Stimulated activated naive CD8-positive, alpha-beta T cell treated with anti-CD3 and anti-CD28 coated beads, Interleukin-15, Interleukin-2, amounts not matched to agents 100 ng/mL and 50 ng/mL, for 24 hours (primary cell): ENCODE measurements at regions not wholly inside any gene's neighbourhood (a gene's known extent, or its start where the extent isn't known, plus 50 kb on each side); places are given as distances from the start of the nearest gene placed in this dataset.

Source experiments
- H3K27ac Mint-ChIP-seq: one replicate; pipeline ENCODE4 v1.8.0; 2021; ENCODE audit warnings: mild to moderate bottlenecking, mixed read lengths
- H3K27me3 Mint-ChIP-seq: one replicate; pipeline ENCODE4 v1.8.0; 2021; ENCODE audit warnings: mixed read lengths
- H3K36me3 Mint-ChIP-seq: one replicate; pipeline ENCODE4 v1.8.0; 2021; ENCODE audit warnings: low read depth, mixed read lengths
- H3K4me1 Mint-ChIP-seq: one replicate; pipeline ENCODE4 v1.8.0; 2021; ENCODE audit warnings: low read depth, mixed read lengths
- H3K4me3 Mint-ChIP-seq: one replicate; pipeline ENCODE4 v1.8.0; 2021; ENCODE audit warnings: mild to moderate bottlenecking, mixed read lengths
- H3K9me3 Mint-ChIP-seq: one replicate; pipeline ENCODE4 v1.8.0; 2021; ENCODE audit warnings: mixed read lengths

GRCh38 chr3:124249038-124249437, 257.1 kb upstream of the ROPN1 start:
- H3K36me3 Mint-ChIP-seq, result no peaks in the 10 kb centered on the region
- H3K27me3 Mint-ChIP-seq, result peaks cover 6% of the 10 kb centered on the region
- H3K4me3 Mint-ChIP-seq, result no peak overlapping the region
- H3K9me3 Mint-ChIP-seq, result no peaks in the 10 kb centered on the region
- H3K27ac Mint-ChIP-seq, result no peak overlapping the region
- no peaks in the 10 kb centered on the region for H3K4me1 Mint-ChIP-seq

GRCh38 chr3:124250053-124250452, 258.1 kb upstream of the ROPN1 start:
- Mint-ChIP-seq H3K36me3 (no peaks in the 10 kb centered on the region), H3K4me1 (no peaks in the 10 kb centered on the region), H3K27ac (no peak overlapping the region), H3K4me3 (no peak overlapping the region), H3K9me3 (no peaks in the 10 kb centered on the region), H3K27me3 (peaks cover 6% of the 10 kb centered on the region)

DNA sequence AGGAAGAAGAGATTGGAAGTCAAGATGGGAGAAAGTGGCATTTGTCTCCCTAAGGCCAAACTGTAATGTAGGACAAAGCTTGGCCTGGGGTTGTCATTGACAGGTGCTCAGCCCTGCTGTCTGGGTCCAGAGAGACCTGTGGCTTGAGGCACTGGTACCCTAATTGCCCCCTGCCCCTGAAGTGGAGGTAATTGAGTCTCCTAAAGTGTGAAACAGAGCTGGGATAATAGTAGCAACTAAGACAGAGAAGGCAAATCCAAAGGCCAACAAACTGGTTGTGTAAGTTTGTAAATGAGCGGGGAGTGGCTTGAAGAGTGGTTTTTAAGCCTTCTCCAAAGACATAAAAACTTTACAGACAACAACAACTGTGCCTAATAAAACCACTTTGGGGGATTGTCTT, 264.2 kb upstream of the ROPN1 start:
- Mint-ChIP-seq H3K27ac (no peak overlapping the region), H3K36me3 (no peaks in the 10 kb centered on the region), H3K9me3 (no peaks in the 10 kb centered on the region), H3K4me3 (no peak overlapping the region), H3K4me1 (no peaks in the 10 kb centered on the region), H3K27me3 (peaks cover 6% of the 10 kb centered on the region)

- Mint-ChIP-seq H3K9me3 (no peaks in the 10 kb centered on the region), H3K4me1 (no peaks in the 10 kb centered on the region), H3K27me3 (peaks cover 6% of the 10 kb centered on the region), H3K36me3 (no peaks in the 10 kb centered on the region), H3K4me3 (no peak overlapping the region), H3K27ac (no peak overlapping the region)
Observed at GRCh38 chr3:124256599-124256998, 264.7 kb upstream of the ROPN1 start.

DNA sequence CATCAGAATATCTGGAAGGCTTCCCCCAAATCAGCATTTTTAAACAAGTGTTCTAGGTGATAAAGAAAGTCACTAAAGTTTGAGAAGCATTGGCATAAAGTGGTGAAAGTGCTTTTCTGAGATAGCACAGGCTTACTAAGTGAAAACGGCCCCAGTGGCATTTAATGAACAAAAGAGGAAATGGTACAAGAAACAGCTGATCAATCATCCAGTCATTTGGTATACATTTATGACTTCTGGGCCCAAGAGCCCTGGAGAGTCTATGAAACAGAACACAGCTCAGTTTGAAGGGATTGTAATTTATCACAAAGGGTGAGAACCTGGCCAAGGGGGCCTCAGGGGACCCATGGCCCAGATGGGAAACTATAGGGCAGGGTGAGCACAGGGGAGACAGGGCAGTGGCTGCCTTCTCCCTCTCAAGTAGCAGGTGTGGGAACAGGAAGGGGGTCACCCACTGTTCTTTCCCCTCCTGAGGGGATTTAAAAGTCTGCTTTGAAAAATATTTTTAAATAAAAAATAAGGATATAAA, 265.5 kb upstream of the ROPN1 start:
- Mint-ChIP-seq H3K4me3 (no peak overlapping the region), H3K27ac (no peak overlapping the region), H3K36me3 (no peaks in the 10 kb centered on the region), H3K27me3 (peaks cover 6% of the 10 kb centered on the region), H3K4me1 (no peaks in the 10 kb centered on the region), H3K9me3 (no peaks in the 10 kb centered on the region)

DNA sequence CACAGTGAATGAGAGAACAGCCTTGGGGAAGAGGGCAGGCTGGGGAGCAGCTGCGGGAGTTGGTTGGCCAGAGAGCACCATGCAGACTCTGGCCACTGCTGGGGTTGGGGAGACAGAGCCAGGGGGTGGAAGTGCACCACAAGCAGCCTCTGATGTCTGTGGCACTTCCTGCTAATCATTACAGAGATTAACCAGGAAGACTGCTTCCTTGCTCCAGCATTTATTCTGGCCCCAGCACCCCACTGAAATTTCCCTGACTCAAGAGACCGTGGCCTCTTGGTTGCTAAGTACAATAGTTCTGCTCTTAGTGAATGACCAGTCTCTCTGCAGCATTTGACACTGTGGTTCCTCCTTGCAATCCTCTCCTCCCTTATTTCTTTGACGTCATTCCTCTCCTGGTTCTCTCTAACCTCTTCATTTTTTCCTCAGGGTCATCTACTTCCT, 266.2 kb upstream of the ROPN1 start:
- Mint-ChIP-seq H3K4me1 (no peaks in the 10 kb centered on the region), H3K27ac (no peak overlapping the region), H3K9me3 (no peaks in the 10 kb centered on the region), H3K4me3 (no peak overlapping the region), H3K36me3 (no peaks in the 10 kb centered on the region), H3K27me3 (peaks cover 6% of the 10 kb centered on the region)

GRCh38 chr3:124260206-124260915, 268.4 kb upstream of the ROPN1 start:
- no peaks in the 10 kb centered on the region for H3K36me3 Mint-ChIP-seq
- H3K4me3 Mint-ChIP-seq, result no peak overlapping the region
- no peak overlapping the region for H3K27ac Mint-ChIP-seq
- no peaks in the 10 kb centered on the region for H3K9me3 Mint-ChIP-seq
- peaks cover 3% of the 10 kb centered on the region for H3K27me3 Mint-ChIP-seq
- H3K4me1 Mint-ChIP-seq, result no peaks in the 10 kb centered on the region

- Mint-ChIP-seq H3K36me3 (no peaks in the 10 kb centered on the region), H3K27me3 (peaks cover 3% of the 10 kb centered on the region), H3K4me1 (no peaks in the 10 kb centered on the region), H3K27ac (no peak overlapping the region), H3K9me3 (no peaks in the 10 kb centered on the region), H3K4me3 (no peak overlapping the region)
Observed at GRCh38 chr3:124261306-124261705, 269.4 kb upstream of the ROPN1 start.

- Mint-ChIP-seq H3K9me3 (no peaks in the 10 kb centered on the region), H3K4me3 (no peak overlapping the region), H3K27ac (no peak overlapping the region), H3K36me3 (no peaks in the 10 kb centered on the region), H3K4me1 (no peaks in the 10 kb centered on the region), H3K27me3 (peaks cover 3% of the 10 kb centered on the region)
Observed at GRCh38 chr3:124263168-124263567, 271.2 kb upstream of the ROPN1 start.

GRCh38 chr3:124264346-124264745, 272.4 kb upstream of the ROPN1 start:
- Mint-ChIP-seq H3K27me3 (no peaks in the 10 kb centered on the region), H3K27ac (no peak overlapping the region), H3K4me1 (no peaks in the 10 kb centered on the region), H3K4me3 (no peak overlapping the region), H3K36me3 (no peaks in the 10 kb centered on the region), H3K9me3 (no peaks in the 10 kb centered on the region)

DNA sequence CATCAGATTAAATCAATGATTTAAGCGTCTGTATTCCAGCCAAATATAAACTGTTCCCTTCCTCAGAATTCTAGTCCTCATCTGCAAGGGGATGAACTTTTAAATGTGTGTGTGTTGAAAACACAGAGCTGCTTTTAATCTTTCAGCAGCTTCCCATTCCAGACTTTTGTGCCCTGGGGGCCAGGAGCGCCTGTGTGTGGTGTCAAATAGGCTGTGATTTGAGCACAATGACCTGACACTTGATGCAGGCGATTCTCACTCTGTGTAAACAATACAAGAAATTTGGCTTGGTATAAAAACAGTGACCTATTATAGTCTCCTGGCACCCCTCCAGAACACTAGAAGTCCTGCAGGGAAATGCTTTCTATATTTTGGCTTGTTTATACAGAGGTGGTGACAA, 274.6 kb upstream of the ROPN1 start:
- H3K4me1 Mint-ChIP-seq, result no peaks in the 10 kb centered on the region
- no peaks in the 10 kb centered on the region for H3K27me3 Mint-ChIP-seq
- H3K9me3 Mint-ChIP-seq, result no peaks in the 10 kb centered on the region
- no peak overlapping the region for H3K4me3 Mint-ChIP-seq
- no peak overlapping the region for H3K27ac Mint-ChIP-seq
- H3K36me3 Mint-ChIP-seq, result no peaks in the 10 kb centered on the region

DNA sequence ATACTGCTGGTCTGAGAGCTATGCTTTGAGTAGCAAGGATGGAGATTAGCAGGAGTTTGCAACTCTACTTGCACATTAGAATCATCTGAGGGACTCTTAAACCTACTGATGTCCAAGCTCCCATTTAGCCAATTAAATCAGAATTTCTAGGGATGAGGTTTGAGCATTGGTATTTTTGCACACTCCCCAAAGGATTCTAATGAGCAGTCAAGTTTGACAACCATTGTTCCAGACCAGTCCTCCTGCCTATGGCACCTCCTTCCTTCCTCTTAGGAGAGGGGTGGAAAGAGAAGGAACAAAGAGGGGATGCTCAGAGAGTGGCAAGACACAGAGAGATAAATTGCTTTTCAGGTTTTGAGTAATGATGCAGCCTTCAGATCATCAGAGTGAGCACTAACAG, 275.5 kb upstream of the ROPN1 start:
- H3K36me3 Mint-ChIP-seq, result no peaks in the 10 kb centered on the region
- no peaks in the 10 kb centered on the region for H3K27me3 Mint-ChIP-seq
- no peaks in the 10 kb centered on the region for H3K4me1 Mint-ChIP-seq
- no peaks in the 10 kb centered on the region for H3K9me3 Mint-ChIP-seq
- no peak overlapping the region for H3K4me3 Mint-ChIP-seq
- no peak overlapping the region for H3K27ac Mint-ChIP-seq

GRCh38 chr3:124268355-124268754, 276.4 kb upstream of the ROPN1 start:
- H3K27ac Mint-ChIP-seq, result no peak overlapping the region
- H3K27me3 Mint-ChIP-seq, result no peaks in the 10 kb centered on the region
- no peaks in the 10 kb centered on the region for H3K4me1 Mint-ChIP-seq
- no peak overlapping the region for H3K4me3 Mint-ChIP-seq
- H3K36me3 Mint-ChIP-seq, result no peaks in the 10 kb centered on the region
- no peaks in the 10 kb centered on the region for H3K9me3 Mint-ChIP-seq

DNA sequence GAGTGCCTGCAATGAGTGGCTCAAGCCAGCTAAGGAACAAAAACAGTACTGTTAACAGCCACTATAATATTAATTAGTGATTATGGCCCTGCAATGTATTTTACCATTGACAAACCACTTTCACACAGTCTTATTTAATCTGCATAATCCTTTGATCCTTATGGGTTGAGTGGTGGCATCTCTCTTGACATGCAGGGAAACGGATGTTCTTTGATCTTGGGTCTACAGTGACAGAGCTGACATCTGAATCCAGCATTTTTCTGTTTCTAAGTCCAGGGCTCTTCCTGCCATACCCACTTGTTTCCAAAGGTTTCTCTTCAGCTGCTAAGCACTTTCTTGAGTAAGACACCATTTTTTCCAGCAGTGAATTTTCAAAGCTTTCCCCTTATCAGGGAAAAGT, 277.7 kb upstream of the ROPN1 start:
- no peaks in the 10 kb centered on the region for H3K4me1 Mint-ChIP-seq
- no peaks in the 10 kb centered on the region for H3K27me3 Mint-ChIP-seq
- no peaks in the 10 kb centered on the region for H3K36me3 Mint-ChIP-seq
- H3K27ac Mint-ChIP-seq, result no peak overlapping the region
- H3K9me3 Mint-ChIP-seq, result no peaks in the 10 kb centered on the region
- no peak overlapping the region for H3K4me3 Mint-ChIP-seq

DNA sequence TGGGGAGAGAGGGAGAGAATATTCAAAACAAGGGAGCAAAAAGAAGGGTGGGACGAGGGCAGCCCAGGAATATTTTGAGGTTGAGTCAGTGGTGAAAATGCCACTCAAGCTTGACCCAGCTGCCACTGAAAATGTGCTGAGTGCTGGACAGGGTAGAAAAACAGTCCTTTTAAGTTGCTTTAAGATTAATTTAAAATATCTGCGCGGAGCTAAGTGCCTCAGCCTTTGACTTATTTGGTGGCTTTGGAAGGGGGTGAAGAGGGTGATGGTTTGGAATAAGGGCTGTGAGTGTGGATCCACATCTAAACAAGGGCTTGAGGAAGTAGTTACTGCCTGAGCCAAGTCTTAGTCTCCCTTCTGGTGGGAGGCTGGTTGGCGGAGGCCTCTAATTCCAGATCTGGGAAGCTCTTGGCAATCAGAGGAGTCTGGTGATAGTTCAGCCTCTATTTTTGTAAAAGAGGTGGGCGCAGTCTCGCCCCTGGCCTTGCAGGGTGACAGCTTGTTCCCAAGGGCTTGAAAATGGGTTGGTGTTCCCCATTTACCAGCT, 280.8 kb upstream of the ROPN1 start:
- Mint-ChIP-seq H3K9me3 (no peaks in the 10 kb centered on the region), H3K36me3 (no peaks in the 10 kb centered on the region), H3K4me3 (no peak overlapping the region), H3K27ac (no peak overlapping the region), H3K4me1 (no peaks in the 10 kb centered on the region), H3K27me3 (no peaks in the 10 kb centered on the region)

DNA sequence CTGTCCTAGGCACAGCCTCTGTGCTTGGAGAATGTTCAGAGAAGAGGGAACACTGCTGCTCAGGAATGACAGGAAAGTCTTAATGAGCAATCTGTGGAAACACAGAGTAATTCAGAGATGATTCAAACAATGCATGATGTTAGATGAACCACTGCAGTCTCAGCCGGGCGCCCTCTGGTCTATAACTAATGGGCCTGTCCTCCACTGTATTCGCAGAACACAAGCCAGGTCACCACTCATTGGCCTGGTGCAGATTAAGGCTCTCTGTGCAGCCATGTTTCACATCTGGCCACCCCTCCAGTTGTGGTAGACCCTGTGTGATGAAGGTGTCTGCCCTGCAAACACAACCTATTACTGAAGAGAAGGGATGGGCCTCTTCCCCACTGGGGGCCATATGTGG, 281.7 kb upstream of the ROPN1 start:
- Mint-ChIP-seq H3K27me3 (no peaks in the 10 kb centered on the region), H3K27ac (no peak overlapping the region), H3K36me3 (no peaks in the 10 kb centered on the region), H3K4me3 (no peak overlapping the region), H3K4me1 (no peaks in the 10 kb centered on the region), H3K9me3 (no peaks in the 10 kb centered on the region)
